Naive B cell (primary cell): ENCODE measurements at regions not wholly inside any gene's neighbourhood (a gene's known extent, or its start where the extent isn't known, plus 50 kb on each side); places are given as distances from the start of the nearest gene placed in this dataset.
A peak's percentile ranks its signal among the peaks of the same experiment; 100 is the strongest.

ENCODE experiments used
- ATAC-seq, 2 donors: fragments of 150-1000 bp; cut with Tn5 transposase; 2 replicates each; pipeline ENCODE4 v1.10.0; 2021; ENCODE audit warnings: low read depth in 2 of 2, mild to moderate bottlenecking in 2 of 2, moderate library complexity in 2 of 2
- DNase-seq: peaks from one replicate; pipeline ENCODE4 v3.0.0; 2022
- H3K27ac Mint-ChIP-seq, 6 donors: one replicate each; pipeline ENCODE4 v1.8.0; 2020 to 2022; ENCODE audit warnings: mild to moderate bottlenecking in 6 of 6, mixed read lengths in 6 of 6, moderate library complexity in 5 of 6, inconsistent platforms in 2 of 6
- H3K27me3 Mint-ChIP-seq, 3 donors: one replicate each; pipeline ENCODE4 v1.8.0; 2021 to 2022; ENCODE audit warnings: mixed read lengths in 3 of 3, mild to moderate bottlenecking in 1 of 3
- H3K36me3 Mint-ChIP-seq, 2 donors: one replicate each; pipeline ENCODE4 v1.8.0; 2020 to 2022; ENCODE audit warnings: mixed read lengths in 2 of 2, inconsistent platforms in 1 of 2, mild to moderate bottlenecking in 1 of 2
- H3K4me1 Mint-ChIP-seq, 3 donors: one replicate each; pipeline ENCODE4 v1.8.0; 2020 to 2022; ENCODE audit warnings: mixed read lengths in 3 of 3, inconsistent platforms in 1 of 3, mild to moderate bottlenecking in 1 of 3, moderate library complexity in 1 of 3
- H3K4me3 Mint-ChIP-seq, 8 donors: one replicate each; pipeline ENCODE4 v1.8.0; 2020 to 2022; ENCODE audit warnings: mild to moderate bottlenecking in 8 of 8, mixed read lengths in 8 of 8, moderate library complexity in 8 of 8, inconsistent platforms in 2 of 8
- H3K9me3 Mint-ChIP-seq, 7 donors: one replicate each; pipeline ENCODE4 v1.8.0; 2020 to 2022; ENCODE audit warnings: mixed read lengths in 7 of 7, mild to moderate bottlenecking in 5 of 7, inconsistent platforms in 2 of 7, moderate library complexity in 1 of 7

GRCh38 chr5:149441986-149442385, 62.9 kb upstream of the IL17B start:
- Mint-ChIP-seq H3K9me3 (peaks cover 0 to 4% (median 0%) of the 10 kb centered on the region in 7 donors), H3K4me3 (no peak overlapping the region), H3K27ac (no peak overlapping the region), H3K27me3 (peaks cover 14 to 26% (median 24%) of the 10 kb centered on the region in 3 donors), H3K4me1 (peaks cover 0 to 5% (median 3%) of the 10 kb centered on the region in 3 donors), H3K36me3 (no peaks in the 10 kb centered on the region)
- DNase-seq: no peak
- ATAC-seq: no peak

DNA sequence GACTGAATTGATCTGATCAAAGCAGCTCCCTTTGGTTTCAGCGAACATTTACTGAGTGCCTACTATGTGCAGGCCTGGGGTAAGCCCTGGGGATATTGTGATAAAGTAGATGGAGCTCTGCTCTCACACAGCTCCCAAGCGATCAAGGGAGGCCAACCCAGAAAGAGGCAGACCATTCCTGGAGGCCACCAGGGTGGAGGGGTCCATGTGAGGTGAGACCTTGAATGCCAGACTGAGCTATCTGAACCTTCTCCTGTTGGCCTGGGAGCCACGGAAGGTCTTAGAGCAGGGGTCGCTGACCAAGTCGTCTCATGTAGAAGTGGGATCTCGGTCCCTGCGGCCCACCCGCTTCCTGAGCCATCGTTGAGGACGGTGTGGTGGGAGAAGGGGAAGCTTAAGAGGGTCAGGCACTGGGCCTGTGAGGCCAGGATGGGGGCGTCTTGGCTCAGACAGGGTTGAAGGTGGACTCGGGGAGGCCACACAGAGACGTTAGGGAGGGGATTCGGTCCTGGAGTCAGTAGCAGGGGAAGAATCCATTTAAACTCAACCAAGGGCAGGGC, 62.2 kb upstream of the IL17B start:
- peak overlapping the region in 1 of 8 donors; percentile 22 for H3K4me3 Mint-ChIP-seq
- ATAC-seq (no peak), DNase-seq (no peak)
- H3K36me3 Mint-ChIP-seq: no peaks in the 10 kb centered on the region
- H3K4me1 Mint-ChIP-seq: peaks cover 0 to 5% (median 3%) of the 10 kb centered on the region in 3 donors
- H3K27me3 Mint-ChIP-seq: peaks cover 16 to 33% (median 31%) of the 10 kb centered on the region in 3 donors
- H3K9me3 Mint-ChIP-seq: peaks cover 0 to 4% (median 0%) of the 10 kb centered on the region in 7 donors
- peak overlapping the region in 1 of 6 donors; percentile 31 for H3K27ac Mint-ChIP-seq

GRCh38 chr5:149439899-149440542, 60.9 kb upstream of the IL17B start:
- peaks cover 19 to 36% (median 36%) of the 10 kb centered on the region in 3 donors for H3K27me3 Mint-ChIP-seq
- no peak for DNase-seq
- no peak for ATAC-seq
- H3K9me3 Mint-ChIP-seq: peaks cover 0 to 4% (median 0%) of the 10 kb centered on the region in 7 donors
- H3K4me3 Mint-ChIP-seq: peak overlapping the region in 1 of 8 donors; percentile 25
- H3K27ac Mint-ChIP-seq: no peak overlapping the region
- peaks cover 0 to 5% (median 3%) of the 10 kb centered on the region in 3 donors for H3K4me1 Mint-ChIP-seq
- no peaks in the 10 kb centered on the region for H3K36me3 Mint-ChIP-seq

- peaks cover 19 to 36% (median 36%) of the 10 kb centered on the region in 3 donors for H3K27me3 Mint-ChIP-seq
- no peak overlapping the region for H3K27ac Mint-ChIP-seq
- H3K4me3 Mint-ChIP-seq: no peak overlapping the region
- H3K36me3 Mint-ChIP-seq: no peaks in the 10 kb centered on the region
- H3K4me1 Mint-ChIP-seq: peaks cover 0 to 5% (median 3%) of the 10 kb centered on the region in 3 donors
- ATAC-seq (no peak), DNase-seq (no peak)
- peaks cover 0 to 3% (median 0%) of the 10 kb centered on the region in 7 donors for H3K9me3 Mint-ChIP-seq
Observed at GRCh38 chr5:149438711-149439132, 59.6 kb upstream of the IL17B start.

GRCh38 chr5:149438281-149438680, 59.2 kb upstream of the IL17B start:
- H3K4me1 Mint-ChIP-seq: peaks cover 0 to 5% (median 3%) of the 10 kb centered on the region in 3 donors
- peaks cover 0 to 4% (median 3%) of the 10 kb centered on the region in 7 donors for H3K9me3 Mint-ChIP-seq
- H3K36me3 Mint-ChIP-seq: no peaks in the 10 kb centered on the region
- no peak overlapping the region for H3K27ac Mint-ChIP-seq
- H3K27me3 Mint-ChIP-seq: peaks cover 18 to 36% (median 36%) of the 10 kb centered on the region in 3 donors
- DNase-seq: no peak
- no peak overlapping the region for H3K4me3 Mint-ChIP-seq
- ATAC-seq: no peak

GRCh38 chr5:149437391-149438040, 58.4 kb upstream of the IL17B start:
- no peak for ATAC-seq
- H3K4me1 Mint-ChIP-seq: peaks cover 0 to 4% (median 3%) of the 10 kb centered on the region in 3 donors

DNA sequence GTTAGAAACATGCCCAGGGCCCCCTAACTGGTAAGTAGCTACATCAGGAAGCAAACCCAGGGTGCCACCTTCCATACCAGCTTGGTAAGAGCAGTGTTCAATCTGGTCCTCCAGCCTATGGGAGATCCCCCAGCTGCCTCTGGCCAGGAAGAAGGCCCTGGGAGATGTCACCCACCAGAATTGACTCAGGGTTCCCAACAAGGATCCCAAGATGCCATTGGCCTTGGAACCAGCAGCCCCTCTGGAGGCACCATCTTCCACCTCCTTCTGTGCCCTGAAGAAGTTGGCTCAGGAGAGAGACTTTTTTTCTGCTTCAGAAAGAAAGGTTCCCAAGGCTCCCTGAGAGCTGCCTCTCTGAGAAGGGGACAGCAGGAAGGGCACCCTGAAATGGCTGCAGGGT, 56.6 kb upstream of the IL17B start:
- no peak for ATAC-seq
- Mint-ChIP-seq H3K4me3 (no peak overlapping the region), H3K27ac (no peak overlapping the region), H3K4me1 (no peaks in the 10 kb centered on the region), H3K36me3 (no peaks in the 10 kb centered on the region), H3K9me3 (peaks cover 0 to 11% (median 4%) of the 10 kb centered on the region in 7 donors), H3K27me3 (peaks cover 11 to 36% (median 31%) of the 10 kb centered on the region in 3 donors)
- no peak for DNase-seq

More at GRCh38 chr5:149437391-149438040, 58.4 kb upstream of the IL17B start:
- Mint-ChIP-seq H3K9me3 (peaks cover 0 to 8% (median 4%) of the 10 kb centered on the region in 7 donors), H3K27me3 (peaks cover 14 to 36% (median 35%) of the 10 kb centered on the region in 3 donors), H3K36me3 (no peaks in the 10 kb centered on the region), H3K4me3 (no peak overlapping the region), H3K27ac (peak overlapping the region in 1 of 6 donors; percentile 11)
- no peak for DNase-seq

DNA sequence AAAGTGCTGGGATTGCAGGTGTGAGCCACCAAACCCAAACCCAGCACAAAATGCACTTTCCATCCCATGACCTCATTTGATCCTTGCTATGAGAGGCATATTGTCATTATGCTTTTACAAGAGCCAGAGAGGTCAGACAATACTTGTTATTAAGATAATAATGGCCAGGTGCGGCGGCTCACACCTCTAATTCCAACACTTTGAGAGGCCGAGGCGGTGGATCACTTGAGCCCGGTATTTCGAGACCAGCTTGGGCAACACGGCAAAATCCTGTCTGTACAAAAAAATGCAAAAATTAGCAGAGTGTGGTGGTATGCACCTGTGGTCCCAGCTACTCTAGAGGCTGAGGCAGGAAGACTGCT, 55.9 kb upstream of the IL17B start:
- Mint-ChIP-seq H3K4me1 (peaks cover 0 to 4% (median 0%) of the 10 kb centered on the region in 3 donors), H3K27ac (no peak overlapping the region), H3K9me3 (peaks cover 0 to 11% (median 4%) of the 10 kb centered on the region in 7 donors), H3K4me3 (no peak overlapping the region), H3K27me3 (peaks cover 10 to 31% (median 27%) of the 10 kb centered on the region in 3 donors), H3K36me3 (no peaks in the 10 kb centered on the region)
- no peak for DNase-seq
- no peak for ATAC-seq

DNA sequence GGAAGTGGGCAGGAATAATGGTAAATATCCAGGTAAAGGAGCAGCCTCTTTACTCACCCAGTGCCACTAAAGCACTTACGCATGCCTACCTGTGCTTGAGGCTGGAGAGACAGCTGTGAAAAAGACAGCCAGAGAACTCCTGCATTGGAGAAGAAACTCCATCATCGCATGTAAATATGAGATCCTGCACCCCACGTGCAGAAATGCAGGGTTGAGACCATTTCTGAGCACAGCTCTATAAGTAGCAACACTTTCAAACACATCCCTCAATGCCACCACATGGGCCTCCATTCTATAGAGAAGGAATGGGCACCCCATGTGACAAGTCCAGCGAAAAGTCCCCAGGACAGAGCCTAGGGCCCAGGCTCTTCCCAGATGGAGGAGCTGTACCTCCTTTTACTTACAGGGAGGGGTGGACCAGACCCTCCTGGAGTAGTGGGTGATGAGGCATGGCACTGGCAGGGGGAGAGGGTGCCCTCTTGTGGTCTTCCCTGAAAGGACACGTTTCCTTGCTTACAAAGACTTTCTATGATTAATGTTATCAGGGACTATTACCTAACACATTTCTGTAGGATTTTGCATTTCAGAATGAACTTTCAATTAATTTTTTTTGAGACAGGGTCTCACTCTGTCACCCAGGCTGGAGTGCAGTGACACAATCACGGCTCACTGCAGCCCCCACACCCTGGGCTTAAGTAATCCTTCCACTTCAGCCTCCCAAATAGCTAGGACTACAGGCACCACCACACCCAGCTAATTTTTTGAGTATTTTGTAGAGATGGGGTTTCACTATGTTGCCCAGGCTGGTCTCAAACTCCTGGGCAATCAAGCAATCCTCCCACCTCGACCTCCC, 55.3 kb upstream of the IL17B start:
- Mint-ChIP-seq H3K27me3 (peaks cover 7 to 27% (median 24%) of the 10 kb centered on the region in 3 donors), H3K4me1 (peaks cover 0 to 5% (median 0%) of the 10 kb centered on the region in 3 donors), H3K36me3 (no peaks in the 10 kb centered on the region), H3K9me3 (peaks cover 0 to 11% (median 4%) of the 10 kb centered on the region in 7 donors), H3K4me3 (no peak overlapping the region), H3K27ac (no peak overlapping the region)
- no peak for ATAC-seq
- DNase-seq: no peak

GRCh38 chr5:149433524-149434131, 54.5 kb upstream of the IL17B start:
- Mint-ChIP-seq H3K9me3 (peaks cover 0 to 11% (median 4%) of the 10 kb centered on the region in 7 donors), H3K36me3 (no peaks in the 10 kb centered on the region), H3K4me3 (no peak overlapping the region), H3K27me3 (peaks cover 7 to 25% (median 25%) of the 10 kb centered on the region in 3 donors), H3K4me1 (peaks cover 0 to 5% (median 0%) of the 10 kb centered on the region in 3 donors), H3K27ac (no peak overlapping the region)
- ATAC-seq (no peak), DNase-seq (no peak)

GRCh38 chr5:149432911-149433401, 53.9 kb upstream of the IL17B start:
- no peak overlapping the region for H3K27ac Mint-ChIP-seq
- ATAC-seq: no peak
- H3K4me3 Mint-ChIP-seq: peak overlapping the region in 1 of 8 donors; percentile 39
- H3K27me3 Mint-ChIP-seq: peaks cover 7 to 24% (median 22%) of the 10 kb centered on the region in 3 donors
- peaks cover 0 to 5% (median 0%) of the 10 kb centered on the region in 3 donors for H3K4me1 Mint-ChIP-seq
- H3K9me3 Mint-ChIP-seq: peaks cover 0 to 11% (median 4%) of the 10 kb centered on the region in 7 donors
- H3K36me3 Mint-ChIP-seq: no peaks in the 10 kb centered on the region
- DNase-seq: no peak

- H3K4me3 Mint-ChIP-seq: peak overlapping the region in 1 of 8 donors; percentile 39
- peaks cover 0 to 11% (median 4%) of the 10 kb centered on the region in 7 donors for H3K9me3 Mint-ChIP-seq
- no peak overlapping the region for H3K27ac Mint-ChIP-seq
- DNase-seq (no peak), ATAC-seq (no peak)
- H3K27me3 Mint-ChIP-seq: peaks cover 8 to 28% (median 25%) of the 10 kb centered on the region in 3 donors
- no peaks in the 10 kb centered on the region for H3K36me3 Mint-ChIP-seq
- H3K4me1 Mint-ChIP-seq: peaks cover 0 to 5% (median 0%) of the 10 kb centered on the region in 3 donors
Observed at GRCh38 chr5:149432376-149432775, 53.3 kb upstream of the IL17B start.
